ENCODE measurements at regions not wholly inside any gene's neighbourhood (a gene's known extent, or its start where the extent isn't known, plus 50 kb on each side); places are given as distances from the start of the nearest gene placed in this dataset.
"Not testable (repeated sequence)": the region's sequence is repeated elsewhere in the genome, so short reads cannot be mapped to it uniquely, and the experiment has no call there.

- no peak overlapping the region for H3K4me3 ChIP-seq
- no peaks in the 10 kb centered on the region for H3K4me1 ChIP-seq
- intact Hi-C loops (cut with DNase I; ENCODE audit: low total_unique reads) = no loop called here
- H3K27ac ChIP-seq = no peak overlapping the region
- no peaks in the 10 kb centered on the region for H3K9me3 ChIP-seq
- no peaks in the 10 kb centered on the region for H3K36me3 ChIP-seq
- TF ChIP-seq, protein P1, sequence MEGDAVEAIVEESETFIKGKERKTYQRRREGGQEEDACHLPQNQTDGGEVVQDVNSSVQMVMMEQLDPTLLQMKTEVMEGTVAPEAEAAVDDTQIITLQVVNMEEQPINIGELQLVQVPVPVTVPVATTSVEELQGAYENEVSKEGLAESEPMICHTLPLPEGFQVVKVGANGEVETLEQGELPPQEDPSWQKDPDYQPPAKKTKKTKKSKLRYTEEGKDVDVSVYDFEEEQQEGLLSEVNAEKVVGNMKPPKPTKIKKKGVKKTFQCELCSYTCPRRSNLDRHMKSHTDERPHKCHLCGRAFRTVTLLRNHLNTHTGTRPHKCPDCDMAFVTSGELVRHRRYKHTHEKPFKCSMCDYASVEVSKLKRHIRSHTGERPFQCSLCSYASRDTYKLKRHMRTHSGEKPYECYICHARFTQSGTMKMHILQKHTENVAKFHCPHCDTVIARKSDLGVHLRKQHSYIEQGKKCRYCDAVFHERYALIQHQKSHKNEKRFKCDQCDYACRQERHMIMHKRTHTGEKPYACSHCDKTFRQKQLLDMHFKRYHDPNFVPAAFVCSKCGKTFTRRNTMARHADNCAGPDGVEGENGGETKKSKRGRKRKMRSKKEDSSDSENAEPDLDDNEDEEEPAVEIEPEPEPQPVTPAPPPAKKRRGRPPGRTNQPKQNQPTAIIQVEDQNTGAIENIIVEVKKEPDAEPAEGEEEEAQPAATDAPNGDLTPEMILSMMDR (IDR thresholded peaks at IDR 0.05) = no peak
- TF ChIP-seq POLR2A (IDR thresholded peaks at IDR 0.05) = no peak
- H3K27me3 ChIP-seq = no peaks in the 10 kb centered on the region
- no peak for DNase-seq
Observed at GRCh38 chrX:139332441-139332840, 198.1 kb upstream of the F9 start.

GRCh38 chrX:139327355-139327754 is 203.2 kb upstream of the F9 start:
- Histone ChIP-seq H3K4me1 (no peaks in the 10 kb centered on the region), H3K36me3 (no peaks in the 10 kb centered on the region), H3K4me3 (no peak overlapping the region), H3K27ac (no peak overlapping the region), H3K9me3 (no peaks in the 10 kb centered on the region), H3K27me3 (no peaks in the 10 kb centered on the region)
- TF ChIP-seq, protein P1 (IDR thresholded peaks at IDR 0.05) = no peak
- TF ChIP-seq POLR2A (IDR thresholded peaks at IDR 0.05) = no peak
- intact Hi-C loops (cut with DNase I; ENCODE audit: low total_unique reads) = no loop called here
- DNase-seq = no peak

DNA sequence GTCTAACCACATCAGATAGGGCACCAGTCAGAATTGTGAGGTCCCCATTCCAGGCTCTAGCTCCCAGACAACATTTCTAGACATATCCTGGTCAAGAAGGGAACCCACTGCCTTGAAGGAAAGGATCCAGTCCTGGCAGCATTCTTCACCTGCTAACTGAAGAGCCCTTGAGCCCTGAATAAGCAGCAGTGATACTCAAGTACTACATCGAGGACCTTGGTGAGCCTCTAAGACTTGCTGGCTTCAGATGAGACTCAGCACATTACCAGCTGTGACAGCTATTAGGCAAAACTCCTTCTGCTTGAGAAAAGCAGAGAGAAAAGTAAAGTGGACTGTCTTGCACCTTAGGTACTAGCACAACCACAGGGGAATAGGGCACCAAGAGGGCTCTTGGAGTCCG is 205.8 kb upstream of the F9 start:
- H3K9me3 ChIP-seq = no peaks in the 10 kb centered on the region
- no peaks in the 10 kb centered on the region for H3K4me1 ChIP-seq
- H3K36me3 ChIP-seq = no peaks in the 10 kb centered on the region
- no peaks in the 10 kb centered on the region for H3K27me3 ChIP-seq
- no peak overlapping the region for H3K4me3 ChIP-seq
- intact Hi-C loops (cut with DNase I; ENCODE audit: low total_unique reads) = no loop called here
- no peak for TF ChIP-seq POLR2A (IDR thresholded peaks at IDR 0.05)
- TF ChIP-seq, protein P1 (IDR thresholded peaks at IDR 0.05) = no peak
- no peak overlapping the region for H3K27ac ChIP-seq
- no peak for DNase-seq

GRCh38 chrX:139320661-139321354 is 209.7 kb upstream of the F9 start:
- H3K4me3 ChIP-seq; H3K27ac ChIP-seq; DNase-seq; H3K27me3 ChIP-seq; H3K36me3 ChIP-seq; intact Hi-C loops (cut with DNase I; ENCODE audit: low total_unique reads); H3K4me1 ChIP-seq; H3K9me3 ChIP-seq: not testable (repeated sequence)

- H3K9me3 ChIP-seq; DNase-seq; intact Hi-C loops (cut with DNase I; ENCODE audit: low total_unique reads); H3K4me1 ChIP-seq; H3K27me3 ChIP-seq; H3K4me3 ChIP-seq; H3K27ac ChIP-seq; H3K36me3 ChIP-seq: not testable (repeated sequence)
Observed at GRCh38 chrX:139306675-139307074, 223.9 kb upstream of the F9 start.

- TF ChIP-seq, protein P1 (IDR thresholded peaks at IDR 0.05) = no peak
- no peak for TF ChIP-seq POLR2A (IDR thresholded peaks at IDR 0.05)
Observed at GRCh38 chrX:139304471-139304870, 226.1 kb upstream of the F9 start.

More at GRCh38 chrX:139304471-139304870, 226.1 kb upstream of the F9 start:
- H3K36me3 ChIP-seq = no peaks in the 10 kb centered on the region
- no peaks in the 10 kb centered on the region for H3K4me1 ChIP-seq
- H3K27me3 ChIP-seq = no peaks in the 10 kb centered on the region
- intact Hi-C loops (cut with DNase I; ENCODE audit: low total_unique reads) = no loop called here
- no peaks in the 10 kb centered on the region for H3K9me3 ChIP-seq
- no peak for DNase-seq
- no peak overlapping the region for H3K27ac ChIP-seq
- no peak overlapping the region for H3K4me3 ChIP-seq
